ENCODE measurements at regions not wholly inside any gene's neighbourhood (a gene's known extent, or its start where the extent isn't known, plus 50 kb on each side); places are given as distances from the start of the nearest gene placed in this dataset.

- H3K27ac Mint-ChIP-seq = no peak overlapping the region
- no peak for ATAC-seq (replicated peaks in 1 of 2)
- DNase-seq = no peak
- no peak overlapping the region for H3K4me3 Mint-ChIP-seq
- H3K4me1 Mint-ChIP-seq (ENCODE audit: low read depth) = no peaks in the 10 kb centered on the region
- H3K36me3 Mint-ChIP-seq (ENCODE audit: insufficient read depth in 2 of 2) = peaks cover 0 to 4% of the 10 kb centered on the region in 2 donors
- H3K27me3 Mint-ChIP-seq (ENCODE audit: low read depth) = peaks cover 5% of the 10 kb centered on the region
- H3K9me3 Mint-ChIP-seq = peaks cover 5 to 6% of the 10 kb centered on the region in 2 donors
These were observed 687.7 kb downstream of the MATN1 start for GRCh38 chr1:30035522-30036228.

GRCh38 chr1:30034627-30035521, 688.5 kb downstream of the MATN1 start:
- Mint-ChIP-seq H3K27me3 (ENCODE audit: low read depth) (peaks cover 5% of the 10 kb centered on the region), H3K4me3 (no peak overlapping the region), H3K27ac (no peak overlapping the region), H3K36me3 (ENCODE audit: insufficient read depth in 2 of 2) (peaks cover 0 to 4% of the 10 kb centered on the region in 2 donors), H3K9me3 (peaks cover 5 to 6% of the 10 kb centered on the region in 2 donors), H3K4me1 (ENCODE audit: low read depth) (no peaks in the 10 kb centered on the region)
- ATAC-seq (replicated peaks in 1 of 2) (no peak), DNase-seq (no peak)

GRCh38 chr1:30034105-30034626, 689.2 kb downstream of the MATN1 start:
- Mint-ChIP-seq H3K4me3 (no peak overlapping the region), H3K4me1 (ENCODE audit: low read depth) (no peaks in the 10 kb centered on the region), H3K9me3 (peaks cover 5 to 6% of the 10 kb centered on the region in 2 donors), H3K27me3 (ENCODE audit: low read depth) (peaks cover 5% of the 10 kb centered on the region), H3K36me3 (ENCODE audit: insufficient read depth in 2 of 2) (peaks cover 0 to 4% of the 10 kb centered on the region in 2 donors), H3K27ac (no peak overlapping the region)
- ATAC-seq (replicated peaks in 1 of 2) (no peak), DNase-seq (no peak)

- Mint-ChIP-seq H3K9me3 (peaks cover 5 to 6% of the 10 kb centered on the region in 2 donors), H3K27me3 (ENCODE audit: low read depth) (peaks cover 3% of the 10 kb centered on the region), H3K4me3 (no peak overlapping the region), H3K4me1 (ENCODE audit: low read depth) (no peaks in the 10 kb centered on the region), H3K27ac (no peak overlapping the region), H3K36me3 (ENCODE audit: insufficient read depth in 2 of 2) (peaks cover 0 to 4% of the 10 kb centered on the region in 2 donors)
- DNase-seq (no peak), ATAC-seq (replicated peaks in 1 of 2) (no peak)
These were observed 689.9 kb downstream of the MATN1 start for GRCh38 chr1:30033256-30034104.

GRCh38 chr1:30032302-30032701, 691.1 kb downstream of the MATN1 start:
- no peak for ATAC-seq (replicated peaks in 1 of 2)
- Mint-ChIP-seq H3K27me3 (ENCODE audit: low read depth) (peaks cover 2% of the 10 kb centered on the region), H3K27ac (no peak overlapping the region), H3K9me3 (peaks cover 5 to 6% of the 10 kb centered on the region in 2 donors), H3K4me1 (ENCODE audit: low read depth) (no peaks in the 10 kb centered on the region), H3K36me3 (ENCODE audit: insufficient read depth in 2 of 2) (peaks cover 0 to 4% of the 10 kb centered on the region in 2 donors), H3K4me3 (no peak overlapping the region)
- no peak for DNase-seq

GRCh38 chr1:30029677-30030076, 693.7 kb downstream of the MATN1 start:
- H3K27me3 Mint-ChIP-seq (ENCODE audit: low read depth) = peaks cover 8% of the 10 kb centered on the region
- no peak overlapping the region for H3K27ac Mint-ChIP-seq
- H3K4me1 Mint-ChIP-seq (ENCODE audit: low read depth) = no peaks in the 10 kb centered on the region
- no peak overlapping the region for H3K4me3 Mint-ChIP-seq
- peaks cover 6 to 7% of the 10 kb centered on the region in 2 donors for H3K9me3 Mint-ChIP-seq
- DNase-seq = no peak
- ATAC-seq (replicated peaks in 1 of 2) = no peak
- peaks cover 0 to 4% of the 10 kb centered on the region in 2 donors for H3K36me3 Mint-ChIP-seq (ENCODE audit: insufficient read depth in 2 of 2)

GRCh38 chr1:30028939-30029338, 694.4 kb downstream of the MATN1 start:
- no peak overlapping the region for H3K27ac Mint-ChIP-seq

GRCh38 chr1:30028283-30028682, 695.1 kb downstream of the MATN1 start:
- Mint-ChIP-seq H3K27ac (no peak overlapping the region), H3K4me1 (ENCODE audit: low read depth) (no peaks in the 10 kb centered on the region), H3K27me3 (ENCODE audit: low read depth) (peaks cover 8% of the 10 kb centered on the region), H3K9me3 (peaks cover 6 to 7% of the 10 kb centered on the region in 2 donors), H3K36me3 (ENCODE audit: insufficient read depth in 2 of 2) (peaks cover 0 to 4% of the 10 kb centered on the region in 2 donors), H3K4me3 (no peak overlapping the region)
- DNase-seq (no peak), ATAC-seq (replicated peaks in 1 of 2) (no peak)

More at GRCh38 chr1:30028939-30029338, 694.4 kb downstream of the MATN1 start:
- ATAC-seq (replicated peaks in 1 of 2) (no peak), DNase-seq (no peak)
- Mint-ChIP-seq H3K4me1 (ENCODE audit: low read depth) (no peaks in the 10 kb centered on the region), H3K9me3 (peaks cover 6 to 7% of the 10 kb centered on the region in 2 donors), H3K36me3 (ENCODE audit: insufficient read depth in 2 of 2) (peaks cover 0 to 4% of the 10 kb centered on the region in 2 donors), H3K4me3 (no peak overlapping the region), H3K27me3 (ENCODE audit: low read depth) (peaks cover 8% of the 10 kb centered on the region)

- Mint-ChIP-seq H3K27me3 (ENCODE audit: low read depth) (peaks cover 18% of the 10 kb centered on the region), H3K9me3 (peaks cover 1 to 3% of the 10 kb centered on the region in 2 donors), H3K4me3 (no peak overlapping the region), H3K36me3 (ENCODE audit: insufficient read depth in 2 of 2) (peaks cover 0 to 1% of the 10 kb centered on the region in 2 donors), H3K4me1 (ENCODE audit: low read depth) (no peaks in the 10 kb centered on the region), H3K27ac (no peak overlapping the region)
- ATAC-seq (replicated peaks in 1 of 2) = no peak
- no peak for DNase-seq
These were observed 696.1 kb downstream of the MATN1 start for GRCh38 chr1:30027247-30027646.

- Mint-ChIP-seq H3K4me3 (no peak overlapping the region), H3K36me3 (ENCODE audit: insufficient read depth in 2 of 2) (no peaks in the 10 kb centered on the region), H3K27me3 (ENCODE audit: low read depth) (peaks cover 18% of the 10 kb centered on the region), H3K4me1 (ENCODE audit: low read depth) (no peaks in the 10 kb centered on the region), H3K9me3 (peaks cover 0 to 2% of the 10 kb centered on the region in 2 donors), H3K27ac (no peak overlapping the region)
- DNase-seq (no peak), ATAC-seq (replicated peaks in 1 of 2) (no peak)
These were observed 698.8 kb downstream of the MATN1 start for GRCh38 chr1:30024411-30025195.

- H3K27me3 Mint-ChIP-seq (ENCODE audit: low read depth) = peaks cover 18% of the 10 kb centered on the region
- peak; percentile 22 to 58 for ATAC-seq (replicated peaks in 1 of 2)
- H3K4me1 Mint-ChIP-seq (ENCODE audit: low read depth) = no peaks in the 10 kb centered on the region
These were observed 699.9 kb downstream of the MATN1 start for GRCh38 chr1:30023339-30024022.

More at GRCh38 chr1:30023339-30024022, 699.9 kb downstream of the MATN1 start:
- Mint-ChIP-seq H3K4me3 (no peak overlapping the region), H3K36me3 (ENCODE audit: insufficient read depth in 2 of 2) (no peaks in the 10 kb centered on the region), H3K9me3 (peaks cover 0 to 2% of the 10 kb centered on the region in 2 donors), H3K27ac (no peak overlapping the region)
- DNase-seq = no peak

Measured in activated T-cell treated with anti-CD3 and anti-CD28 coated beads, Interleukin-2, amount 50 U/mL, for 72 hours (primary cell).